NCI-H2171 treated with DMSO at 0.1 percent for 48 hours (cell line): ENCODE measurements at regions not wholly inside any gene's neighbourhood (a gene's known extent, or its start where the extent isn't known, plus 50 kb on each side); places are given as distances from the start of the nearest gene placed in this dataset.

ENCODE experiments used
- DNase-seq: peaks from one replicate; lab custom pipeline; 2025; lab: John Stamatoyannopoulos, UW

DNA sequence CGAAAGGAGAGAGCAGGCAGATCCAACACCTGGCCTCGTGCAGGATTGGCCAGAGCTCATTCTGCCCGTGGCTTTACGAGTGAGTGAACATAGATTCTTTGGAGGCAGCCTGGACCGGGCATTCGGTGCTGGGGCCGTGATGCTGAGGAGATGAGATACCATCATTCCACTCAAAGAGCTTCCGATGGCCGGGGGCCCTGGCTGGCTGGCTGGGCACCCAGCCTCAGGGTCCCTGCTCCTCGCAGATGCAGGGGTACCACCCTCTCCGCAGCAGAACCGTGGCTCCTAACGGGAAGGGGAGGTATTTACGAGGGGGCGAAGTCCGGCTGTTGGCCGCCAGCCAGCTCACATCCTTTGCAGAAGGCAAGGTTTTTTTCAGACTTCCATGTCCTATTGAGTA lies 66.1 kb upstream of the FOXF1 start:
- no peak for DNase-seq

GRCh38 chr16:86444661-86445060 lies 65.7 kb upstream of the FOXF1 start:
- DNase-seq, result no peak

DNA sequence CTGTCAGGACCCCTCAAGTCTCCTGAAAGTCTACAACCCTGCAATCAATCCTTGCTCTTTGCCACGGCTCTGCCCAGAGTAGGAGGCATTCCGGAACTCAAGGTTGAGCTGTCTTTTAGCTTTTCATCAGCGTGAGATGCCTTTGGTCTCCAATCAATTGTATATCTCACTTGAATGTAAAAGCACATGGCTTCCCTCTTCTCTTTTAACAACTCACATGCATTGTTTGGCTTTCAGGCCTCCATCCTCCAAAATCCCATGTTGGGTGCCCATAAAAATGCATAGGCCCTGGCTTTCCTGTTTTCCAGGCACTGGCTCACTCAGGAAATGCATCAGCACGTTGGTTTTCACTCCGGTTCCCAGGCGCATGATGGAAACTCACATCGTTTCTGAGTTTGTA lies 64.0 kb upstream of the FOXF1 start:
- DNase-seq, result no peak

- DNase-seq, result no peak
These were observed 63.1 kb upstream of the FOXF1 start for GRCh38 chr16:86447228-86447627.

GRCh38 chr16:86448306-86448890 lies 61.9 kb upstream of the FOXF1 start:
- no peak for DNase-seq

- DNase-seq, result no peak
These were observed 60.8 kb upstream of the FOXF1 start for GRCh38 chr16:86449446-86450095.

DNA sequence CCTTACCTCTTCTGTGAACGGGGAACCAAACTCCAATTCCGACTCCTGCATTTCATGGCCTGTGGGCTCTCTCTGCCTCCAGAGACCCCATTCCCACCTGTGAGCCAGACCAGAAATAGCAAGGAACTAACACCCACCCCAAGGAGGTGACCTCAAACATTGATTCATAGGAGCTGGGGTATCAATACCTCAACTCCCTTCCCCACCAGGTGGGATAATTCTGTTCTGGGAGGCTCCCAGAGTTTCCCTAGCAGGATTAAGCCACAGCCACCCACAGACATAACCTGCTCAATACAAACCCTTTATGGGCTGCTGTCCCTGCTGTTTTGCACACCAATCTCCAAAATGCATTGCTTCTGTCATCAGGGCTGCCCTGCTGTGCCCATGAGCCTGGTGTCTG lies 59.6 kb upstream of the FOXF1 start:
- no peak for DNase-seq

DNA sequence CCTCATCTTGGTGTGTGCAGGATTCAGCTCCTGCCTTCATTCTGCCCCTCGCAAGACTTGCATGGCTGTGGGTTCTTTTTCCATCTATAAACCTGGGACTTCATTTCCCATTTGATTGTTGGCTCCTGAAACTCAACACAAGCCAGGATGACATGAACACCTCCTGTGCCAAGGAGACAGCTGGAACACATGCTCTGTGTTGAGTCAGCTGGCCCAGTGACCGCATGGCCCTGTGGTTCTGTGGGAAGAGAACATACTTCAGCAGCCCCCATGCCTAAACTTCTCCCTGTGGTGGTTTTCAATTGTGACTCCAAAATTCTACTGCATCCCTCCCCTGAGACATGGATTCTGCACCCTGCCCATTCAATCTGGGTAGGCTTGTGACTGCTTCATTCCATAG lies 57.9 kb upstream of the FOXF1 start:
- DNase-seq, result no peak

DNA sequence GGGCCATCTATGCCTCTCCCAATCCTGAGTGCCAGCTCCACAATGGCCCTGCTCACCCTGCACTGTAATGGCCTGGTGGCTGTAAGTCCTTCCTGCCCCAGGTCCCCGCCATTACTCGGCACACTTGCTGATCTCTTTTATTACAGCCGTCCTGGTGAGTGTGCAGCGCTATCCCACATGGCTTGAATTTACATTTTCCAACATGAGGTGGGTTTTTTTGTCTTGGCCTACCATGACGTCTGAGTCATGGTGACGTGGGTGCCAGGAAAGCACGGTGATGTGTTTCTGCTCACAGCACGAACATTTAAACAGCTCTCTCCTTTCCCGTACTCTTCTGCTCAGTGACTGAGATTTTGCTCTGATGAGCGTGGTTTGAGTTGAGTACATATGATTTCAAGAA lies 55.2 kb upstream of the FOXF1 start:
- no peak for DNase-seq

DNA sequence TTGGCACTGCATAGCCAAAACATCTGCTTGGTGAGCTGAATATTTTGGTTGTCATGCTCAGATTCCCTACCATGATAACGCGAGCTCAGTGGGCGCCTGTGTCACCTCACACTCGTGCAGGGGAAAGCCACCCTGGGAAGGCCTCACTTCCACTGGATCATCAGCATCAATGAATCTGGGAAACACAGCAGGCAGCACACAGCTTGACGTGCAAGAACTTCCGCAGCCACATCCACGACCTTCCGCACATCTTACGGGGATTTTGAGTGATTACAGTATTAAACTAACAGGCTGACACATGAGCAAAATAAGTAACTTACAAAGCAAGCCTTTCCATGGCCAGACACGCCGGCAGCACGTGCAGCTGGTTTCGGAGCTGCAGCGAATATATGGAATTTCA lies 54.7 kb upstream of the FOXF1 start:
- no peak for DNase-seq

DNA sequence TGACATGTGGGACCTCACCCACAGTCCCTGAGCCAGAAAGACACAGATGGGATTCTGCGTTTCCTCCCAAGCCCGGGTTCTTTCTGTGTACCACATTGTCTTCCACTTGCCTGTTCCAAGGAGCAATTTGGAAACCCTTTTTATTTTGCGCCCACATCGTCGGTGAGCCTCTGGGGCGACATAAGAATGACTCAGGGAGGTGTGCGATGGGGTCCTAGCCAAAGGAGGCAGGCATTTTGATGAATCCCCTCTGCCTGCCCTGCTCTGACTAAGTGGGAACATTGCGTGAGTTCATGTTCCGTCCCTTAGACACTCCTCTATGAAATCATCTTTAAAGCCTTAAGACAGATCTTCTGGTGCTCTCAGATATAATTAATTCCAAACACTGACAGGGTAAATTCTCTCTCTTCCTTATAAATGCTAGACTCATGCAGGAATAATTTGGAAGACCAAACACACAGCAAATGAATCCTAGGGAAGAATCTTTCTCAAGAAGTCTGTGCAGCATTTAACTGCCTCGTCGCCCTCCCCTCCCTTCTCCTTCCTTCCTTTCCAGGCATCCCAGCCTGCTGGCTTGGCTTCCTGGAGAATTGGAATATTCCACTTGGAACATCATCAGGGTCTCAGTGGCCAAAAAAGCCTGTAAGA lies 52.7 kb upstream of the FOXF1 start:
- DNase-seq, result no peak

GRCh38 chr16:86458149-86458777 lies 52.1 kb upstream of the FOXF1 start:
- no peak for DNase-seq

- DNase-seq, result no peak
These were observed 51.1 kb upstream of the FOXF1 start for GRCh38 chr16:86459266-86459665.
